ENCODE measurements at regions not wholly inside any gene's neighbourhood (a gene's known extent, or its start where the extent isn't known, plus 50 kb on each side); places are given as distances from the start of the nearest gene placed in this dataset.

GRCh38 chr16:62638964-62639870 lies 603.0 kb upstream of the CDH8 start:
- DNase-seq (ENCODE audit: low read depth, low spot score) (no peak), FAIRE-seq (no peak)
- no peak overlapping the region for H2AFZ ChIP-seq (ENCODE audit: control insufficient read depth, low read length)
- no peaks in the 10 kb centered on the region for H4K20me1 ChIP-seq (ENCODE audit: control insufficient read depth, extremely low read depth, insufficient read depth, low read length)
- H3K4me1 ChIP-seq (ENCODE audit: control insufficient read depth, extremely low read depth, insufficient read depth, low read length): no peaks in the 10 kb centered on the region
- H3K27me3 ChIP-seq (ENCODE audit: control insufficient read depth, extremely low read depth, insufficient read depth, low read length): no peaks in the 10 kb centered on the region
- no peaks in the 10 kb centered on the region for H3K9me1 ChIP-seq (ENCODE audit: control insufficient read depth, extremely low read depth, insufficient read depth, low read length)
- no peak overlapping the region for H3K4me2 ChIP-seq (ENCODE audit: control insufficient read depth, extremely low read depth, insufficient read depth, low read depth, low read length)
- H3K27ac ChIP-seq (ENCODE audit: control insufficient read depth, insufficient read depth, low read length): no peak overlapping the region
- dilution Hi-C loops (cut with MboI; ENCODE audit: extremely low pct_ligation_motif_present, low sequenced_read_pairs): no loop called here
- no peak overlapping the region for H3K4me3 ChIP-seq (ENCODE audit: control insufficient read depth in 2 of 3, extremely low read depth in 1 of 3, insufficient read depth in 2 of 3, low read depth in 1 of 3, low read length in 3 of 3)
- H3K9me3 ChIP-seq (ENCODE audit: control insufficient read depth, low read depth, low read length): no peaks in the 10 kb centered on the region
- H3K79me2 ChIP-seq (ENCODE audit: control insufficient read depth, insufficient read depth, low read length): no peaks in the 10 kb centered on the region
- H3K9ac ChIP-seq (ENCODE audit: control insufficient read depth, extremely low read depth, insufficient read depth, low read length): no peak overlapping the region
- TF ChIP-seq CTCF (optimal IDR thresholded peaks at IDR 0.05 in 1 of 3, IDR thresholded peaks at IDR 0.05 in 1 of 3, conservative IDR thresholded peaks at IDR 0.05 in 1 of 3; ENCODE audit: extremely low read depth in 1 of 3, insufficient read depth in 2 of 3, low read length in 3 of 3) (no peak), EZH2 (IDR thresholded peaks at IDR 0.05; ENCODE audit: low read length) (no peak)
- no peaks in the 10 kb centered on the region for H3K36me3 ChIP-seq (ENCODE audit: control insufficient read depth in 2 of 2, extremely low read depth in 1 of 2, insufficient read depth in 2 of 2, low read length in 2 of 2)

GRCh38 chr16:62638324-62638911 lies 602.2 kb upstream of the CDH8 start:
- DNase-seq (ENCODE audit: low read depth, low spot score): no peak
- Histone ChIP-seq H3K4me1 (ENCODE audit: control insufficient read depth, extremely low read depth, insufficient read depth, low read length) (no peaks in the 10 kb centered on the region), H3K9me3 (ENCODE audit: control insufficient read depth, low read depth, low read length) (no peaks in the 10 kb centered on the region), H3K9me1 (ENCODE audit: control insufficient read depth, extremely low read depth, insufficient read depth, low read length) (no peaks in the 10 kb centered on the region), H3K36me3 (ENCODE audit: control insufficient read depth in 2 of 2, extremely low read depth in 1 of 2, insufficient read depth in 2 of 2, low read length in 2 of 2) (no peaks in the 10 kb centered on the region), H3K27ac (ENCODE audit: control insufficient read depth, insufficient read depth, low read length) (no peak overlapping the region), H2AFZ (ENCODE audit: control insufficient read depth, low read length) (no peak overlapping the region), H3K79me2 (ENCODE audit: control insufficient read depth, insufficient read depth, low read length) (no peaks in the 10 kb centered on the region), H3K27me3 (ENCODE audit: control insufficient read depth, extremely low read depth, insufficient read depth, low read length) (no peaks in the 10 kb centered on the region), H3K9ac (ENCODE audit: control insufficient read depth, extremely low read depth, insufficient read depth, low read length) (no peak overlapping the region), H3K4me2 (ENCODE audit: control insufficient read depth, extremely low read depth, insufficient read depth, low read depth, low read length) (no peak overlapping the region), H4K20me1 (ENCODE audit: control insufficient read depth, extremely low read depth, insufficient read depth, low read length) (no peaks in the 10 kb centered on the region), H3K4me3 (ENCODE audit: control insufficient read depth in 2 of 3, extremely low read depth in 1 of 3, insufficient read depth in 2 of 3, low read depth in 1 of 3, low read length in 3 of 3) (no peak overlapping the region)
- FAIRE-seq: no peak
- TF ChIP-seq EZH2 (IDR thresholded peaks at IDR 0.05; ENCODE audit: low read length): no peak
- TF ChIP-seq CTCF (optimal IDR thresholded peaks at IDR 0.05 in 1 of 3, IDR thresholded peaks at IDR 0.05 in 1 of 3, conservative IDR thresholded peaks at IDR 0.05 in 1 of 3; ENCODE audit: extremely low read depth in 1 of 3, insufficient read depth in 2 of 3, low read length in 3 of 3): no peak
- dilution Hi-C loops (cut with MboI; ENCODE audit: extremely low pct_ligation_motif_present, low sequenced_read_pairs): no loop called here

All from keratinocyte (primary cell).